ENCODE measurements at regions not wholly inside any gene's neighbourhood (a gene's known extent, or its start where the extent isn't known, plus 50 kb on each side); places are given as distances from the start of the nearest gene placed in this dataset.

DNA sequence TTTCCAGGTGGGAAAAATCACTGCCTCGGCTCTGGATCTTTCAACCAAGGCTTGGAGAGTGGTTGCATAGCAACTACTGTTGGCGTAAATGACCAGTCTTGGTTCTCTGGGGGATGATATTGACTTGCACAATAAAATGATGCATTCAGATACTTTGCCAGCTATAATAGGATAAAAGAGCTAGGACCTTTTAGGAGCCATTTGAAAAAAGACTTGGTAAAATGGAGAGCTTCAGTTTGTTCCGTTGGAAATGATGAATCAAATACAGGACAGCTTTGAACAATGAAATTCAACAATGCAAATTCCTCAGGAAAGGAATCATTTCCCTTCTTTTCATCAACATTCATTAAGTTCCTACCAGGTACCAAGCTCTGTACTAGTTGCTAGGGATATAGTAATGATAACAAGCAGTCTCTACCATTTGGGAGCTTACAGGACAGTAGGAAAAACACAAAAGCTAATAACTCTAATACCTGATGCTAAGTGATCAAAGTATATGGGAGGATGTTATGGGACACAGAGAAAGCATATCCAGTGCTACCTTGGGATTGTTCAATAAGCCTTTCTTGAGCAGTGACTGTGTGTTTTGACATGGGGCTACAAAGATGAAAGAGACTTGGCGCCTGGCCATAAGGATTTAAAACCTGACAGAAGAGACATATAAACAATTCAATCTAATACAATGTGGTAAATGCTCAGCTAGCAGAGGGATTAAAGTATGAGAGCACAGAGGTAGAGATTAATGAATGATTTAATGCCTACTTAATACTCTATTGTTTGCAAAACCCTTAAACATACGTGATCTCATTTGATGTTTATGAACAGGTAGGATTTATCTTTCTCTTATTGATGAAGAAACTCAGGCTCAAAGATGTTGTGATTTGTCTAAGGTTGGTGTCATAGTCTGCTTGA lies 110.7 kb downstream of the QPCT start:
- H3K27ac ChIP-seq = no peak overlapping the region

DNA sequence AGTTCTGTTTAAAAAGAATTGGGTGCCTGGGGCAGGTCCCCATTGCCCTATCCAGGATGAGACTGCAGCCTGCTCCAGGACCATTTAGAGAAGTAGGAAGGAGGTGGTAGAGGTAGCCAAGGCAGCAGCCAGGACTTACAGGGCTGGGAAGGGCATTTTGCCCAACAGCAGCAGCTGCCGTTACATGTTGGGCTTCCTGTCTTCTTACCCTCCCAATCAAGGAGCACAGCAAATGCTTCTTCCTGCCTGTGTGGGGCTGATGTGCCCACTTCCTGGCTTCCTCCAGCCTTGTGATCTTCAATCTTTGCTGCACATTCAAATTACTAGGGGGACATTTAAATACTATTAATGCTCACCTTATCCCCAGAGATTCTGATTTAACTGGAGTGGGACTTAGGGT lies 112.0 kb downstream of the QPCT start:
- H3K4me1 ChIP-seq = no peaks in the 10 kb centered on the region
- TF ChIP-seq, protein P1, sequence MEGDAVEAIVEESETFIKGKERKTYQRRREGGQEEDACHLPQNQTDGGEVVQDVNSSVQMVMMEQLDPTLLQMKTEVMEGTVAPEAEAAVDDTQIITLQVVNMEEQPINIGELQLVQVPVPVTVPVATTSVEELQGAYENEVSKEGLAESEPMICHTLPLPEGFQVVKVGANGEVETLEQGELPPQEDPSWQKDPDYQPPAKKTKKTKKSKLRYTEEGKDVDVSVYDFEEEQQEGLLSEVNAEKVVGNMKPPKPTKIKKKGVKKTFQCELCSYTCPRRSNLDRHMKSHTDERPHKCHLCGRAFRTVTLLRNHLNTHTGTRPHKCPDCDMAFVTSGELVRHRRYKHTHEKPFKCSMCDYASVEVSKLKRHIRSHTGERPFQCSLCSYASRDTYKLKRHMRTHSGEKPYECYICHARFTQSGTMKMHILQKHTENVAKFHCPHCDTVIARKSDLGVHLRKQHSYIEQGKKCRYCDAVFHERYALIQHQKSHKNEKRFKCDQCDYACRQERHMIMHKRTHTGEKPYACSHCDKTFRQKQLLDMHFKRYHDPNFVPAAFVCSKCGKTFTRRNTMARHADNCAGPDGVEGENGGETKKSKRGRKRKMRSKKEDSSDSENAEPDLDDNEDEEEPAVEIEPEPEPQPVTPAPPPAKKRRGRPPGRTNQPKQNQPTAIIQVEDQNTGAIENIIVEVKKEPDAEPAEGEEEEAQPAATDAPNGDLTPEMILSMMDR (IDR thresholded peaks at IDR 0.05) = no peak
- no peaks in the 10 kb centered on the region for H3K9me3 ChIP-seq (ENCODE audit: control insufficient read depth, low read length)
- no peaks in the 10 kb centered on the region for H3K36me3 ChIP-seq (ENCODE audit: control insufficient read depth, insufficient read depth, low read length)
- H3K79me2 ChIP-seq = no peaks in the 10 kb centered on the region
- H3K4me3 ChIP-seq (ENCODE audit: low read depth, low read length) = no peak overlapping the region
- H3K27ac ChIP-seq = no peak overlapping the region
- H3K27me3 ChIP-seq (ENCODE audit: control insufficient read depth, insufficient read depth, low read length) = no peaks in the 10 kb centered on the region
- H2AFZ ChIP-seq = no peak overlapping the region
- H3K9ac ChIP-seq = no peak overlapping the region
- no peak overlapping the region for H3K4me2 ChIP-seq (ENCODE audit: low read length)

More for the DNA sequence above, 110.7 kb downstream of the QPCT start:
- H3K36me3 ChIP-seq (ENCODE audit: control insufficient read depth, insufficient read depth, low read length) = no peaks in the 10 kb centered on the region
- H3K4me3 ChIP-seq (ENCODE audit: low read depth, low read length) = no peak overlapping the region
- H3K9ac ChIP-seq = no peak overlapping the region
- no peaks in the 10 kb centered on the region for H3K4me1 ChIP-seq
- TF ChIP-seq, protein P1 (IDR thresholded peaks at IDR 0.05) = no peak
- H3K27me3 ChIP-seq (ENCODE audit: control insufficient read depth, insufficient read depth, low read length) = no peaks in the 10 kb centered on the region
- no peak overlapping the region for H2AFZ ChIP-seq
- H3K79me2 ChIP-seq = no peaks in the 10 kb centered on the region
- no peak overlapping the region for H3K4me2 ChIP-seq (ENCODE audit: low read length)
- no peaks in the 10 kb centered on the region for H3K9me3 ChIP-seq (ENCODE audit: control insufficient read depth, low read length)

DNA sequence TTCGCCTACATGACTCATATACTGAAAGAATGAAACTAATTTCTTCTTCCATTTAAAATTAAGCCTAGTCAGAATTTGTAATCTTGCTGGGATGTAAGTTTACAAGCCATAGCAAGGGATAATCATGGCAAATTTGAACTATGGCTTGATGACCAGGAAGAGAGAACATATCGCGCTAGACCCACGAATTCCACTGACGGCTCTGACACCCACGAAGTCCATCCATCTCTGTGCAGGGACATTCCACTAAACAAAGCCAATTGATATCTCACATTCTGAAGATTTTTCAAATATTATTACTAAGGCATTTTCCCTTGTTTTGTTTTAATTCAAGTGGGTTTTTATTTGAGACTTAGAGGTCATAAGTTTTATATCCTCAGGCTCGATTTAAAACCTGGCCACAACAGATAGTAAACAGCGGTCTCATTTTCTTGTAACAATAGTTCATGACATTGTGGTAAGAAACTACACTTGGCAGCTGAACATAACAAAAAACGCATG lies 113.0 kb downstream of the QPCT start:
- TF ChIP-seq, protein P1 (IDR thresholded peaks at IDR 0.05) = no peak
- Histone ChIP-seq H3K27ac (no peak overlapping the region), H3K9ac (no peak overlapping the region), H2AFZ (no peak overlapping the region), H3K4me1 (no peaks in the 10 kb centered on the region), H3K4me3 (ENCODE audit: low read depth, low read length) (no peak overlapping the region), H3K79me2 (no peaks in the 10 kb centered on the region), H3K36me3 (ENCODE audit: control insufficient read depth, insufficient read depth, low read length) (no peaks in the 10 kb centered on the region), H3K27me3 (ENCODE audit: control insufficient read depth, insufficient read depth, low read length) (no peaks in the 10 kb centered on the region), H3K9me3 (ENCODE audit: control insufficient read depth, low read length) (no peaks in the 10 kb centered on the region), H3K4me2 (ENCODE audit: low read length) (no peak overlapping the region)

DNA sequence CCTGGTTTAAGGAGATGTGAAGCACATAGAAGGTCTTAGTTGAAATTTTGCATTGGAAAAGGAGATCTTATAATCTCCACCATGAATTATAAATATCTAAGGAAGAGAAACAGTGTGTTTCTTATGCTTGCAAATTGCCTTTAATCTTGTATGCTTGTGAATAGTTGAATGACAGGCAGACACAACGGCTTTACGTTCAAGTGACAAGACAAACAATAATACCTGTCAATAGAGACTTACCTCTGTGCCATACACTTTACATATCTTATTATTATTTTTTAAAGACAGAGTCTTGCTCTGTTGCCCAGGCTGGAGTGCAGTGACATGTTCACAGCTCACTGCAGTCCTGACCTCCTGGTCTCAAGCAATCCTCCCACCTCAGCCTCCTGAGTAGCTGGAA lies 113.7 kb downstream of the QPCT start:
- H3K9ac ChIP-seq = no peak overlapping the region
- no peak overlapping the region for H3K27ac ChIP-seq
- H3K79me2 ChIP-seq = no peaks in the 10 kb centered on the region
- H3K36me3 ChIP-seq (ENCODE audit: control insufficient read depth, insufficient read depth, low read length) = no peaks in the 10 kb centered on the region
- no peak overlapping the region for H2AFZ ChIP-seq
- no peaks in the 10 kb centered on the region for H3K27me3 ChIP-seq (ENCODE audit: control insufficient read depth, insufficient read depth, low read length)
- H3K4me2 ChIP-seq (ENCODE audit: low read length) = no peak overlapping the region
- no peak overlapping the region for H3K4me3 ChIP-seq (ENCODE audit: low read depth, low read length)
- H3K9me3 ChIP-seq (ENCODE audit: control insufficient read depth, low read length) = no peaks in the 10 kb centered on the region
- no peaks in the 10 kb centered on the region for H3K4me1 ChIP-seq
- TF ChIP-seq, protein P1 (IDR thresholded peaks at IDR 0.05) = no peak

Measured in parathyroid adenoma (tissue), 2 donors.